ENCODE measurements at regions not wholly inside any gene's neighbourhood (a gene's known extent, or its start where the extent isn't known, plus 50 kb on each side); places are given as distances from the start of the nearest gene placed in this dataset.

- no peak for DNase-seq (ENCODE audit: low read depth, low spot score)
- Histone ChIP-seq H3K9me3 (ENCODE audit: control insufficient read depth, low read depth, low read length) (no peaks in the 10 kb centered on the region), H3K79me2 (ENCODE audit: control insufficient read depth, insufficient read depth, low read length) (no peaks in the 10 kb centered on the region), H3K4me2 (ENCODE audit: control insufficient read depth, extremely low read depth, insufficient read depth, low read depth, low read length) (no peak overlapping the region), H2AFZ (ENCODE audit: control insufficient read depth, low read length) (no peak overlapping the region), H3K27me3 (ENCODE audit: control insufficient read depth, extremely low read depth, insufficient read depth, low read length) (no peaks in the 10 kb centered on the region), H3K9me1 (ENCODE audit: control insufficient read depth, extremely low read depth, insufficient read depth, low read length) (no peaks in the 10 kb centered on the region), H3K36me3 (ENCODE audit: control insufficient read depth in 2 of 2, extremely low read depth in 1 of 2, insufficient read depth in 2 of 2, low read length in 2 of 2) (no peaks in the 10 kb centered on the region), H3K4me3 (ENCODE audit: control insufficient read depth in 2 of 3, extremely low read depth in 1 of 3, insufficient read depth in 2 of 3, low read depth in 1 of 3, low read length in 3 of 3) (no peak overlapping the region), H3K27ac (ENCODE audit: control insufficient read depth, insufficient read depth, low read length) (no peak overlapping the region), H3K9ac (ENCODE audit: control insufficient read depth, extremely low read depth, insufficient read depth, low read length) (no peak overlapping the region), H3K4me1 (ENCODE audit: control insufficient read depth, extremely low read depth, insufficient read depth, low read length) (peaks cover 15% of the 10 kb centered on the region), H4K20me1 (ENCODE audit: control insufficient read depth, extremely low read depth, insufficient read depth, low read length) (no peaks in the 10 kb centered on the region)
- no peak for FAIRE-seq
- dilution Hi-C loops (cut with MboI; ENCODE audit: extremely low pct_ligation_motif_present, low sequenced_read_pairs) = no loop called here
- TF ChIP-seq CTCF (optimal IDR thresholded peaks at IDR 0.05 in 1 of 3, IDR thresholded peaks at IDR 0.05 in 1 of 3, conservative IDR thresholded peaks at IDR 0.05 in 1 of 3; ENCODE audit: extremely low read depth in 1 of 3, insufficient read depth in 2 of 3, low read length in 3 of 3) = no peak
- no peak for TF ChIP-seq EZH2 (IDR thresholded peaks at IDR 0.05; ENCODE audit: low read length)
These were observed 135.2 kb upstream of the PRL start for GRCh38 chr6:22432060-22432459.

- no peak for DNase-seq (ENCODE audit: low read depth, low spot score)
These were observed 135.6 kb upstream of the HDGFL1 start for GRCh38 chr6:22433745-22434144.

More at GRCh38 chr6:22433745-22434144, 135.6 kb upstream of the HDGFL1 start:
- Histone ChIP-seq H3K4me2 (ENCODE audit: control insufficient read depth, extremely low read depth, insufficient read depth, low read depth, low read length) (no peak overlapping the region), H3K9me3 (ENCODE audit: control insufficient read depth, low read depth, low read length) (no peaks in the 10 kb centered on the region), H4K20me1 (ENCODE audit: control insufficient read depth, extremely low read depth, insufficient read depth, low read length) (no peaks in the 10 kb centered on the region), H3K36me3 (ENCODE audit: control insufficient read depth in 2 of 2, extremely low read depth in 1 of 2, insufficient read depth in 2 of 2, low read length in 2 of 2) (no peaks in the 10 kb centered on the region), H3K9ac (ENCODE audit: control insufficient read depth, extremely low read depth, insufficient read depth, low read length) (no peak overlapping the region), H3K27ac (ENCODE audit: control insufficient read depth, insufficient read depth, low read length) (no peak overlapping the region), H3K9me1 (ENCODE audit: control insufficient read depth, extremely low read depth, insufficient read depth, low read length) (no peaks in the 10 kb centered on the region), H2AFZ (ENCODE audit: control insufficient read depth, low read length) (no peak overlapping the region), H3K4me3 (ENCODE audit: control insufficient read depth in 2 of 3, extremely low read depth in 1 of 3, insufficient read depth in 2 of 3, low read depth in 1 of 3, low read length in 3 of 3) (no peak overlapping the region), H3K27me3 (ENCODE audit: control insufficient read depth, extremely low read depth, insufficient read depth, low read length) (no peaks in the 10 kb centered on the region), H3K4me1 (ENCODE audit: control insufficient read depth, extremely low read depth, insufficient read depth, low read length) (peaks cover 15% of the 10 kb centered on the region), H3K79me2 (ENCODE audit: control insufficient read depth, insufficient read depth, low read length) (no peaks in the 10 kb centered on the region)
- dilution Hi-C loops (cut with MboI; ENCODE audit: extremely low pct_ligation_motif_present, low sequenced_read_pairs) = no loop called here
- FAIRE-seq = peak; percentile 39
- TF ChIP-seq CTCF (optimal IDR thresholded peaks at IDR 0.05 in 1 of 3, IDR thresholded peaks at IDR 0.05 in 1 of 3, conservative IDR thresholded peaks at IDR 0.05 in 1 of 3; ENCODE audit: extremely low read depth in 1 of 3, insufficient read depth in 2 of 3, low read length in 3 of 3) (no peak), EZH2 (IDR thresholded peaks at IDR 0.05; ENCODE audit: low read length) (no peak)
